ENCODE measurements at regions not wholly inside any gene's neighbourhood (a gene's known extent, or its start where the extent isn't known, plus 50 kb on each side); places are given as distances from the start of the nearest gene placed in this dataset.

GRCh38 chr3:75059120-75059519, 444.7 kb upstream of the CNTN3 start:
- TF ChIP-seq POLR2A (IDR thresholded peaks at IDR 0.05): no peak
- no peak for TF ChIP-seq CTCF (IDR thresholded peaks at IDR 0.05)
